GM23248 (cell line): ENCODE measurements at regions not wholly inside any gene's neighbourhood (a gene's known extent, or its start where the extent isn't known, plus 50 kb on each side); places are given as distances from the start of the nearest gene placed in this dataset.

ENCODE experiments used
- DNase-seq: peaks from one replicate; pipeline ENCODE4 v3.0.0-alpha.2; 2015
- H2AFZ ChIP-seq: fragments of 200-600 bp; sonication (generic); 2 replicates; pipeline ENCODE4 v1.6.1; 2016; ENCODE audit warnings: antibody characterized with exemption
- H3F3A ChIP-seq: fragments of 200-600 bp; sonication (generic); 2 replicates; pipeline ENCODE4 v1.6.1; 2016; ENCODE audit warnings: mild to moderate bottlenecking, antibody characterized with exemption, mixed run types; ENCODE audit not compliant: insufficient read depth
- H3K27ac ChIP-seq: fragments of 200-600 bp; sonication (generic); 2 replicates; pipeline ENCODE4 v1.5.1; 2016; ENCODE audit warnings: mild to moderate bottlenecking
- H3K27me3 ChIP-seq: fragments of 200-600 bp; sonication (generic); replicated peaks from 2 replicates; pipeline ENCODE4 v1.6.1; 2016; ENCODE audit warnings: mild to moderate bottlenecking; ENCODE audit not compliant: insufficient read depth
- H3K36me3 ChIP-seq: fragments of 200-600 bp; sonication (generic); 2 replicates; pipeline ENCODE4 v1.6.1; 2016; ENCODE audit warnings: low read depth, mild to moderate bottlenecking
- H3K4me1 ChIP-seq: fragments of 200-600 bp; sonication (generic); 2 replicates; pipeline ENCODE4 v1.6.1; 2016; ENCODE audit warnings: mild to moderate bottlenecking; ENCODE audit not compliant: insufficient read depth
- H3K4me2 ChIP-seq: fragments of 200-600 bp; sonication (generic); one replicate; pipeline ENCODE4 v1.6.1; 2016; ENCODE audit warnings: mild to moderate bottlenecking; ENCODE audit not compliant: unreplicated experiment
- H3K4me3 ChIP-seq: fragments of 200-600 bp; sonication (generic); 2 replicates; pipeline ENCODE4 v1.5.1; 2016; ENCODE audit warnings: mild to moderate bottlenecking
- H3K79me2 ChIP-seq: fragments of 200-600 bp; sonication (generic); 2 replicates; pipeline ENCODE4 v1.6.1; 2016; ENCODE audit warnings: mild to moderate bottlenecking; ENCODE audit not compliant: insufficient read depth
- H3K9ac ChIP-seq: fragments of 200-600 bp; sonication (generic); 2 replicates; pipeline ENCODE4 v1.6.1; 2016; ENCODE audit warnings: mild to moderate bottlenecking
- H3K9me2 ChIP-seq: fragments of 200-600 bp; sonication (generic); 2 replicates; pipeline ENCODE4 v1.6.1; 2016; ENCODE audit warnings: mixed run types, mild to moderate bottlenecking, moderate library complexity; ENCODE audit not compliant: insufficient read depth
- H3K9me3 ChIP-seq: fragments of 200-600 bp; sonication (generic); one replicate; pipeline ENCODE4 v1.6.1; 2017; ENCODE audit warnings: low read depth
- H4K20me1 ChIP-seq: fragments of 200-600 bp; sonication (generic); 2 replicates; pipeline ENCODE4 v1.6.0; 2016; ENCODE audit not compliant: insufficient read depth
- EZH2 ChIP-seq: fragments of 200-600 bp; sonication (generic); IDR thresholded peaks from 2 replicates; pipeline ENCODE4 v1.6.1; 2018; ENCODE audit warnings: antibody characterized with exemption, mild to moderate bottlenecking; ENCODE audit not compliant: insufficient read depth, poor library complexity, severe bottlenecking
- EZH2phosphoT487 ChIP-seq: fragments of 200-600 bp; sonication (generic); IDR thresholded peaks from 2 replicates; pipeline ENCODE4 v1.6.1; 2018; ENCODE audit warnings: antibody characterized with exemption, moderate library complexity, mild to moderate bottlenecking, low read depth; ENCODE audit not compliant: insufficient read depth
- WGBS, 2 experiments: methylation state at CpG; one replicate each; pipeline ENCODE4 v1.1.6; 2015 to 2017; ENCODE audit warnings: low lambda C conversion rate in 2 of 2, low coverage in 1 of 2; ENCODE audit errors: missing lambda C conversion rate in 2 of 2; 5-methylcytosine and 5-hydroxymethylcytosine counted together
- in situ Hi-C: fragments of 300-500 bp; cut with MboI; formaldehyde crosslinking; loops from 2 replicates; pipeline ENCODE4 v1.15.0; 2020

GRCh38 chr2:100627330-100628300, 64.8 kb downstream of the PDCL3 start:
- no peaks in the 10 kb centered on the region for H3K4me1 ChIP-seq
- H3K27ac ChIP-seq = no peak overlapping the region
- H3K4me2 ChIP-seq = no peak overlapping the region
- peaks cover 45% of the 10 kb centered on the region for H3K27me3 ChIP-seq
- no peak for DNase-seq
- H4K20me1 ChIP-seq = no peaks in the 10 kb centered on the region
- no peaks in the 10 kb centered on the region for H3K9me2 ChIP-seq
- 33 to 36% methylated on average over 13 of the region's 13 CpGs for WGBS, 2 experiments
- no peaks in the 10 kb centered on the region for H3K9me3 ChIP-seq
- H3K4me3 ChIP-seq = no peak overlapping the region
- no peak overlapping the region for H2AFZ ChIP-seq
- in situ Hi-C loops = no loop called here
- TF ChIP-seq EZH2phosphoT487 (no peak), EZH2 (no peak)
- H3K79me2 ChIP-seq = no peaks in the 10 kb centered on the region
- no peak overlapping the region for H3K9ac ChIP-seq
- no peaks in the 10 kb centered on the region for H3K36me3 ChIP-seq
- H3F3A ChIP-seq = no peaks in the 10 kb centered on the region

- no peak overlapping the region for H3K4me3 ChIP-seq
- no peaks in the 10 kb centered on the region for H4K20me1 ChIP-seq
- in situ Hi-C loops = no loop called here
- WGBS, 2 experiments = 52 to 58% methylated on average over 12 to 13 of the region's 13 CpGs
- H3K4me1 ChIP-seq = no peaks in the 10 kb centered on the region
- H3K9ac ChIP-seq = no peak overlapping the region
- no peak overlapping the region for H3K27ac ChIP-seq
- no peaks in the 10 kb centered on the region for H3K9me3 ChIP-seq
- H3K9me2 ChIP-seq = no peaks in the 10 kb centered on the region
- no peaks in the 10 kb centered on the region for H3F3A ChIP-seq
- peaks cover 41% of the 10 kb centered on the region for H3K27me3 ChIP-seq
- H3K36me3 ChIP-seq = no peaks in the 10 kb centered on the region
- no peak for DNase-seq
- no peaks in the 10 kb centered on the region for H3K79me2 ChIP-seq
- no peak overlapping the region for H3K4me2 ChIP-seq
- H2AFZ ChIP-seq = no peak overlapping the region
- no peak for TF ChIP-seq EZH2
- no peak for TF ChIP-seq EZH2phosphoT487
Measured at GRCh38 chr2:100628506-100628905, 65.7 kb downstream of the PDCL3 start.

GRCh38 chr2:100629309-100629708, 66.5 kb downstream of the PDCL3 start:
- in situ Hi-C loops = no loop called here
- WGBS, 2 experiments = 49 to 74% methylated on average over 2 to 5 of the region's 5 CpGs
- no peaks in the 10 kb centered on the region for H3K36me3 ChIP-seq
- H3K4me3 ChIP-seq = no peak overlapping the region
- H3K27ac ChIP-seq = no peak overlapping the region
- H4K20me1 ChIP-seq = no peaks in the 10 kb centered on the region
- no peaks in the 10 kb centered on the region for H3K9me3 ChIP-seq
- H3K9ac ChIP-seq = no peak overlapping the region
- H3K9me2 ChIP-seq = no peaks in the 10 kb centered on the region
- H3F3A ChIP-seq = no peaks in the 10 kb centered on the region
- no peak for TF ChIP-seq EZH2phosphoT487
- no peak for TF ChIP-seq EZH2
- no peaks in the 10 kb centered on the region for H3K79me2 ChIP-seq
- no peak overlapping the region for H2AFZ ChIP-seq
- H3K4me1 ChIP-seq = no peaks in the 10 kb centered on the region
- DNase-seq = no peak
- H3K4me2 ChIP-seq = no peak overlapping the region
- peaks cover 38% of the 10 kb centered on the region for H3K27me3 ChIP-seq

- Histone ChIP-seq H3K4me3 (no peak overlapping the region), H4K20me1 (no peaks in the 10 kb centered on the region), H3K27ac (no peak overlapping the region), H2AFZ (no peak overlapping the region), H3K9ac (no peak overlapping the region), H3K4me1 (no peaks in the 10 kb centered on the region), H3K9me3 (no peaks in the 10 kb centered on the region), H3K27me3 (peaks cover 30% of the 10 kb centered on the region), H3K4me2 (no peak overlapping the region), H3K36me3 (no peaks in the 10 kb centered on the region), H3K9me2 (no peaks in the 10 kb centered on the region), H3K79me2 (no peaks in the 10 kb centered on the region), H3F3A (no peaks in the 10 kb centered on the region)
- TF ChIP-seq EZH2 (no peak), EZH2phosphoT487 (no peak)
- no peak for DNase-seq
- WGBS, 2 experiments = 49 to 59% methylated on average over 8 of the region's 8 CpGs
- in situ Hi-C loops = no loop called here
Measured at GRCh38 chr2:100630473-100630977, 67.7 kb downstream of the PDCL3 start.
